Psoas muscle (tissue), 7 donors: ENCODE measurements at regions not wholly inside any gene's neighbourhood (a gene's known extent, or its start where the extent isn't known, plus 50 kb on each side); places are given as distances from the start of the nearest gene placed in this dataset.
"Not testable (repeated sequence)": the region's sequence is repeated elsewhere in the genome, so short reads cannot be mapped to it uniquely, and the experiment has no call there.

Experiments
- ATAC-seq, 4 donors: fragments of 200-7000 bp; cut with Tn5 transposase; one replicate each; pipeline ENCODE4 v1.9.1; 2020; ENCODE audit warnings: moderate library complexity in 3 of 4, mild to moderate bottlenecking in 2 of 4
- DNase-seq, 2 donors: peaks; one replicate each; pipeline ENCODE4 v3.0.0-alpha.2; 2020
- H3K27ac ChIP-seq: fragments of 200-600 bp; one replicate; pipeline ENCODE4 v1.8.0; 2022
- H3K27me3 ChIP-seq, 3 donors: fragments of 200-600 bp in 1 of 3; one replicate each; pipeline versions ENCODE4 v1.6.1 to v1.8.0; 2013 to 2022; ENCODE audit warnings: low read length in 2 of 3, mild to moderate bottlenecking in 2 of 3, moderate library complexity in 1 of 3; ENCODE audit not compliant: insufficient read depth in 3 of 3
- H3K36me3 ChIP-seq, 2 donors: fragments of 200-600 bp in 1 of 2; one replicate each; pipeline versions ENCODE4 v1.6.1 to v1.8.0; 2013 to 2022; ENCODE audit warnings: low read depth in 1 of 2, mild to moderate bottlenecking in 1 of 2, moderate library complexity in 1 of 2; ENCODE audit not compliant: insufficient read depth in 1 of 2
- H3K4me1 ChIP-seq: fragments of 200-600 bp; one replicate; pipeline ENCODE4 v1.8.0; 2022
- H3K4me3 ChIP-seq: fragments of 200-600 bp; one replicate; pipeline ENCODE4 v1.8.0; 2022; ENCODE audit warnings: mild to moderate bottlenecking
- H3K9me3 ChIP-seq: fragments of 200-600 bp; one replicate; pipeline ENCODE4 v1.8.0; 2022
- CTCF ChIP-seq: fragments of 200-600 bp; IDR thresholded peaks from one replicate; pipeline ENCODE4 v1.8.0; 2022; ENCODE audit warnings: antibody characterized with exemption
- WGBS, 3 donors: extraction: QIAGEN DNeasy Blood & Tissue Kit; methylation state at CpG; one replicate each; pipeline versions ENCODE4 v1.1.6 to v1.1.7; 2013; 5-methylcytosine and 5-hydroxymethylcytosine counted together
- intact Hi-C, 2 donors: fragments of 100-400 bp; cut with DNase I; formaldehyde crosslinking; loops; one replicate each; pipeline versions ENCODE4 v1.11.0 to v1.14.2; 2022
- donor health status: healthy with polysubstance abuse.
- donor health status: DM: no; HTN: no; CAD: no; lungs with moderate emphysema.
- donor health status: Bipolar disorder and iron deficiency.
- donor health status: healthy.
- donor health status: DM: yes; HTN: yes; CAD: no.
- donor health status: DM: no; HTN: no; CAD: no.
- donor health status: DM: yes; HTN: yes; CAD: no.

- Histone ChIP-seq H3K27me3 (peaks cover 0 to 3% (median 3%) of the 10 kb centered on the region in 3 donors), H3K27ac (no peak overlapping the region), H3K36me3 (no peaks in the 10 kb centered on the region), H3K4me1 (no peaks in the 10 kb centered on the region), H3K9me3 (no peaks in the 10 kb centered on the region), H3K4me3 (no peak overlapping the region)
- ATAC-seq (no peak), DNase-seq (no peak)
- TF ChIP-seq CTCF = no peak
- intact Hi-C loops = no loop called here
- 17 to 64% (median 62%) methylated on average over 1 of the region's 1 CpG for WGBS, 3 donors
These were observed 77.6 kb upstream of the CCDC80 start for GRCh38 chr3:112718516-112718915.

GRCh38 chr3:112709911-112710310 lies 69.0 kb upstream of the CCDC80 start:
- Histone ChIP-seq H3K4me1 (no peaks in the 10 kb centered on the region), H3K36me3 (no peaks in the 10 kb centered on the region), H3K9me3 (peaks cover 3% of the 10 kb centered on the region), H3K4me3 (no peak overlapping the region), H3K27ac (no peak overlapping the region), H3K27me3 (no peaks in the 10 kb centered on the region)
- DNase-seq (no peak), ATAC-seq (no peak)
- intact Hi-C loops = no loop called here
- TF ChIP-seq CTCF = no peak

- Histone ChIP-seq H3K4me3 (no peak overlapping the region), H3K27ac (no peak overlapping the region), H3K9me3 (no peaks in the 10 kb centered on the region), H3K36me3 (no peaks in the 10 kb centered on the region), H3K27me3 (no peaks in the 10 kb centered on the region), H3K4me1 (no peaks in the 10 kb centered on the region)
- DNase-seq (no peak), ATAC-seq (no peak)
- no peak for TF ChIP-seq CTCF
- intact Hi-C loops = no loop called here
- 62 to 80% (median 66%) methylated on average over 4 of the region's 4 CpGs for WGBS, 3 donors
These were observed 58.6 kb upstream of the CCDC80 start for GRCh38 chr3:112699436-112699978.

- H3K9me3 ChIP-seq, H3K36me3 ChIP-seq, H3K27me3 ChIP-seq, intact Hi-C loops, DNase-seq, H3K27ac ChIP-seq, H3K4me3 ChIP-seq, ATAC-seq, H3K4me1 ChIP-seq: not testable (repeated sequence)
- 89 to 96% (median 92%) methylated on average over 2 of the region's 2 CpGs for WGBS, 3 donors
These were observed 57.5 kb upstream of the CCDC80 start for GRCh38 chr3:112698442-112698841.

- H3K27me3 ChIP-seq, intact Hi-C loops, DNase-seq, H3K4me3 ChIP-seq, H3K27ac ChIP-seq, H3K4me1 ChIP-seq, H3K36me3 ChIP-seq, H3K9me3 ChIP-seq: not testable (repeated sequence)
- 35 to 40% (median 39%) methylated on average over 3 of the region's 3 CpGs for WGBS, 3 donors
- ATAC-seq = peak; percentile 53 to 90 (median 70)
These were observed 55.3 kb upstream of the CCDC80 start for GRCh38 chr3:112696244-112696643.

GRCh38 chr3:112695377-112696108 lies 54.6 kb upstream of the CCDC80 start:
- intact Hi-C loops, H3K4me1 ChIP-seq: not testable (repeated sequence)

GRCh38 chr3:112694906-112695305 lies 54.0 kb upstream of the CCDC80 start:
- H3K36me3 ChIP-seq, DNase-seq, ATAC-seq, H3K27me3 ChIP-seq, intact Hi-C loops, H3K4me1 ChIP-seq, H3K4me3 ChIP-seq, H3K9me3 ChIP-seq: not testable (repeated sequence)
- WGBS, 3 donors = 43 to 75% (median 59%) methylated on average over 2 of the region's 2 CpGs
- H3K27ac ChIP-seq = peak overlapping the region; percentile 30

More at GRCh38 chr3:112695377-112696108, 54.6 kb upstream of the CCDC80 start:
- ATAC-seq = peak; percentile 73 to 85 (median 80)
- WGBS, 3 donors = 23 to 44% (median 37%) methylated on average over 3 of the region's 3 CpGs
- not testable (repeated sequence) for DNase-seq, H3K9me3 ChIP-seq, H3K27me3 ChIP-seq, H3K36me3 ChIP-seq, H3K4me3 ChIP-seq
- H3K27ac ChIP-seq = peak overlapping the region; percentile 30
